HepG2 (cell line): ENCODE measurements at regions not wholly inside any gene's neighbourhood (a gene's known extent, or its start where the extent isn't known, plus 50 kb on each side); places are given as distances from the start of the nearest gene placed in this dataset.

ENCODE experiments used
- ATAC-seq: fragments of 200-7000 bp; cut with Tn5 transposase; 3 replicates; pipeline ENCODE4 v1.9.1; 2020; ENCODE audit warnings: mild to moderate bottlenecking, moderate library complexity
- BruUV-seq: library from RNA; stranded (reverse); fragments of 400-500 nt; replicated peaks from 2 replicates; lab custom pipeline; 2021; lab: Mats Ljungman, UMichigan
- CTCF ChIA-PET: fragments of 300-600 bp; formaldehyde crosslinking; extraction: SDS; loops from one replicate; lab custom pipeline; 2021; ENCODE audit warnings: low total read pairs, inconsistent platforms, low intra/inter-chr PET ratio; lab: Yijun Ruan, JAX
- POLR2A ChIA-PET: fragments of 350-600 bp; sonication (Branson Sonifier 250); formaldehyde crosslinking; loops from one replicate; lab custom pipeline; 2020; ENCODE audit warnings: antibody characterized with exemption, inconsistent platforms; lab: Yijun Ruan, JAX
- DNase-seq: peaks from one replicate; pipeline ENCODE4 v3.0.0-alpha.2; 2015; ENCODE audit warnings: low spot score
- FAIRE-seq: peaks from 3 replicates; lab custom pipeline; 2011; peaks lifted over from hg19 to GRCh38; lab: Jason Lieb, UNC
- H2AFZ ChIP-seq: one replicate; pipeline ENCODE4 v1.6.1; 2011; ENCODE audit warnings: low read length, inconsistent platforms
- H3K27ac ChIP-seq: fragments of 300-600 bp; 3 replicates; pipeline ENCODE4 v1.8.0; 2011; ENCODE audit warnings: mixed run types, mild to moderate bottlenecking, mixed read lengths, low read length, inconsistent platforms; ENCODE audit not compliant: insufficient read depth; ENCODE audit errors: extremely low read length
- H3K27me3 ChIP-seq, 2 experiments: fragments of 200-600 bp in 1 of 2; 2 replicates in 1 of 2; 3 replicates in 1 of 2; pipeline versions ENCODE4 v1.6.0 to v1.8.0; 2011; ENCODE audit warnings: low read length in 2 of 2, mild to moderate bottlenecking in 2 of 2, moderate library complexity in 2 of 2, inconsistent platforms in 1 of 2; ENCODE audit not compliant: insufficient read depth in 2 of 2, control insufficient read depth in 1 of 2
- H3K36me3 ChIP-seq, 2 experiments: fragments of 200-600 bp in 1 of 2; replicated peaks in 1 of 2; 2 replicates in 1 of 2; 3 replicates in 1 of 2; pipeline versions ENCODE4 v1.5.1 to v1.8.0; 2011; ENCODE audit warnings: low read length in 2 of 2, inconsistent platforms in 1 of 2; ENCODE audit not compliant: insufficient read depth in 2 of 2, control insufficient read depth in 1 of 2
- H3K4me1 ChIP-seq: 2 replicates; pipeline ENCODE4 v1.5.1; 2012; ENCODE audit warnings: low read length, inconsistent platforms; ENCODE audit not compliant: insufficient read depth
- H3K4me2 ChIP-seq: 2 replicates; pipeline ENCODE4 v1.6.0; 2011; ENCODE audit warnings: low read depth, low read length, inconsistent platforms
- H3K4me3 ChIP-seq, 3 experiments: fragments of 200-600 bp in 1 of 3; sonication (generic), shearing (Covaris generic) in 1 of 3; replicated peaks in 1 of 3; 2 replicates each; pipeline ENCODE4 v1.5.1; 2011 to 2016; ENCODE audit warnings: low read length in 3 of 3, inconsistent platforms in 2 of 3, low read depth in 2 of 3, mild to moderate bottlenecking in 2 of 3, control low read depth in 1 of 3, mixed read lengths in 1 of 3; ENCODE audit not compliant: insufficient read depth in 1 of 3
- H3K79me2 ChIP-seq: one replicate; pipeline ENCODE4 v1.6.1; 2011; ENCODE audit warnings: low read length, inconsistent platforms; ENCODE audit not compliant: insufficient read depth
- H3K9ac ChIP-seq: 2 replicates; pipeline ENCODE4 v1.6.0; 2011; ENCODE audit warnings: mild to moderate bottlenecking, low read depth, low read length, inconsistent platforms; ENCODE audit not compliant: insufficient read depth
- H3K9me3 ChIP-seq: 2 replicates; pipeline ENCODE4 v1.5.1; 2012; ENCODE audit warnings: mild to moderate bottlenecking, low read length
- H4K20me1 ChIP-seq: 2 replicates; pipeline ENCODE4 v1.6.0; 2011; ENCODE audit warnings: inconsistent platforms, mild to moderate bottlenecking, low read length, moderate library complexity; ENCODE audit not compliant: insufficient read depth
- ARID4A ChIP-seq: sonication (generic); formaldehyde crosslinking; IDR thresholded peaks from 2 replicates; pipeline ENCODE4 v1.5.0; 2020; ENCODE audit warnings: mild to moderate bottlenecking, missing genetic modification reagents, borderline replicate concordance
- BHLHE40 ChIP-seq: IDR thresholded peaks from 2 replicates; pipeline ENCODE4 v1.6.1; 2011; ENCODE audit warnings: low read length, improper control_type of control experiment
- FIP1L1 ChIP-seq: fragments of 200-400 bp; formaldehyde crosslinking; IDR thresholded peaks from 2 replicates; pipeline ENCODE4 v1.6.1; 2018; ENCODE audit warnings: low read depth, mild to moderate bottlenecking, low read length, moderate library complexity, borderline replicate concordance; ENCODE audit not compliant: insufficient read depth
- MEF2D ChIP-seq: sonication (generic); formaldehyde crosslinking; IDR thresholded peaks from 2 replicates; pipeline ENCODE4 v1.5.1; 2020; ENCODE audit warnings: mild to moderate bottlenecking, missing genetic modification reagents
- NCOA5 ChIP-seq: sonication (generic); formaldehyde crosslinking; IDR thresholded peaks from 2 replicates; pipeline ENCODE4 v1.4.0; 2020; ENCODE audit warnings: missing genetic modification reagents
- NR2C2 ChIP-seq: sonication (generic); formaldehyde crosslinking; IDR thresholded peaks from 2 replicates; pipeline ENCODE4 v1.4.0; 2020; ENCODE audit warnings: missing genetic modification reagents, mild to moderate bottlenecking, moderate library complexity, borderline replicate concordance
- PHF20 ChIP-seq: sonication (generic); formaldehyde crosslinking; IDR thresholded peaks from 2 replicates; pipeline ENCODE4 v1.5.0; 2020; ENCODE audit warnings: mild to moderate bottlenecking, missing genetic modification reagents
- ZNF251 ChIP-seq: sonication (generic); formaldehyde crosslinking; IDR thresholded peaks from 2 replicates; pipeline ENCODE4 v1.9.0; 2021; ENCODE audit warnings: mild to moderate bottlenecking, missing genetic modification reagents
- ZNF616 ChIP-seq: sonication (generic); formaldehyde crosslinking; IDR thresholded peaks from 2 replicates; pipeline ENCODE4 v1.5.0; 2020; ENCODE audit warnings: low read depth, mild to moderate bottlenecking, missing genetic modification reagents
- WGBS: methylation state at CpG from one replicate; pipeline ENCODE4 v1.1.6; 2017; ENCODE audit warnings: low lambda C conversion rate; 5-methylcytosine and 5-hydroxymethylcytosine counted together
- in situ Hi-C: cut with HindIII; loops from 2 replicates; pipeline ENCODE4 v1.10.0; 2017; ENCODE audit warnings: low pct_unique_long_range_greater_than_20kb; ENCODE audit not compliant: extremely low pct_ligation_motif_present
- intact Hi-C: fragments of 100-400 bp; cut with micrococcal nuclease; formaldehyde crosslinking; loops from one replicate; pipeline ENCODE4 v1.10.0; 2022; ENCODE audit not compliant: unreplicated experiment
- TF ChIP-seq, protein P1 (sequence below): sonication (generic); formaldehyde crosslinking; IDR thresholded peaks from 2 replicates; pipeline ENCODE4 v1.9.0; 2021; ENCODE audit warnings: mild to moderate bottlenecking, missing genetic modification reagents

GRCh38 chr6:106773996-106774629, 144.7 kb downstream of the QRSL1 start:
- no peaks in the 10 kb centered on the region for H3K4me1 ChIP-seq
- in situ Hi-C loops = no loop called here
- no peaks in the 10 kb centered on the region for H3K36me3 ChIP-seq
- H3K27ac ChIP-seq = no peak overlapping the region
- H3K27me3 ChIP-seq = no peaks in the 10 kb centered on the region
- CTCF ChIA-PET = no interaction called here
- intact Hi-C loops = no loop called here
- no peak for TF ChIP-seq ZNF616 (CRISPR knock-in tag)
- no peak for TF ChIP-seq ARID4A (CRISPR knock-in tag)
- TF ChIP-seq, protein P1, sequence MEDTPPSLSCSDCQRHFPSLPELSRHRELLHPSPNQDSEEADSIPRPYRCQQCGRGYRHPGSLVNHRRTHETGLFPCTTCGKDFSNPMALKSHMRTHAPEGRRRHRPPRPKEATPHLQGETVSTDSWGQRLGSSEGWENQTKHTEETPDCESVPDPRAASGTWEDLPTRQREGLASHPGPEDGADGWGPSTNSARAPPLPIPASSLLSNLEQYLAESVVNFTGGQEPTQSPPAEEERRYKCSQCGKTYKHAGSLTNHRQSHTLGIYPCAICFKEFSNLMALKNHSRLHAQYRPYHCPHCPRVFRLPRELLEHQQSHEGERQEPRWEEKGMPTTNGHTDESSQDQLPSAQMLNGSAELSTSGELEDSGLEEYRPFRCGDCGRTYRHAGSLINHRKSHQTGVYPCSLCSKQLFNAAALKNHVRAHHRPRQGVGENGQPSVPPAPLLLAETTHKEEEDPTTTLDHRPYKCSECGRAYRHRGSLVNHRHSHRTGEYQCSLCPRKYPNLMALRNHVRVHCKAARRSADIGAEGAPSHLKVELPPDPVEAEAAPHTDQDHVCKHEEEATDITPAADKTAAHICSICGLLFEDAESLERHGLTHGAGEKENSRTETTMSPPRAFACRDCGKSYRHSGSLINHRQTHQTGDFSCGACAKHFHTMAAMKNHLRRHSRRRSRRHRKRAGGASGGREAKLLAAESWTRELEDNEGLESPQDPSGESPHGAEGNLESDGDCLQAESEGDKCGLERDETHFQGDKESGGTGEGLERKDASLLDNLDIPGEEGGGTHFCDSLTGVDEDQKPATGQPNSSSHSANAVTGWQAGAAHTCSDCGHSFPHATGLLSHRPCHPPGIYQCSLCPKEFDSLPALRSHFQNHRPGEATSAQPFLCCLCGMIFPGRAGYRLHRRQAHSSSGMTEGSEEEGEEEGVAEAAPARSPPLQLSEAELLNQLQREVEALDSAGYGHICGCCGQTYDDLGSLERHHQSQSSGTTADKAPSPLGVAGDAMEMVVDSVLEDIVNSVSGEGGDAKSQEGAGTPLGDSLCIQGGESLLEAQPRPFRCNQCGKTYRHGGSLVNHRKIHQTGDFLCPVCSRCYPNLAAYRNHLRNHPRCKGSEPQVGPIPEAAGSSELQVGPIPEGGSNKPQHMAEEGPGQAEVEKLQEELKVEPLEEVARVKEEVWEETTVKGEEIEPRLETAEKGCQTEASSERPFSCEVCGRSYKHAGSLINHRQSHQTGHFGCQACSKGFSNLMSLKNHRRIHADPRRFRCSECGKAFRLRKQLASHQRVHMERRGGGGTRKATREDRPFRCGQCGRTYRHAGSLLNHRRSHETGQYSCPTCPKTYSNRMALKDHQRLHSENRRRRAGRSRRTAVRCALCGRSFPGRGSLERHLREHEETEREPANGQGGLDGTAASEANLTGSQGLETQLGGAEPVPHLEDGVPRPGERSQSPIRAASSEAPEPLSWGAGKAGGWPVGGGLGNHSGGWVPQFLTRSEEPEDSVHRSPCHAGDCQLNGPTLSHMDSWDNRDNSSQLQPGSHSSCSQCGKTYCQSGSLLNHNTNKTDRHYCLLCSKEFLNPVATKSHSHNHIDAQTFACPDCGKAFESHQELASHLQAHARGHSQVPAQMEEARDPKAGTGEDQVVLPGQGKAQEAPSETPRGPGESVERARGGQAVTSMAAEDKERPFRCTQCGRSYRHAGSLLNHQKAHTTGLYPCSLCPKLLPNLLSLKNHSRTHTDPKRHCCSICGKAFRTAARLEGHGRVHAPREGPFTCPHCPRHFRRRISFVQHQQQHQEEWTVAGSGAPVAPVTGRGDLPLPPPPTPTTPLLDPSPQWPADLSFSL (CRISPR knock-in tag) = no peak
- no peak for TF ChIP-seq ZNF251
- no peak for TF ChIP-seq NR2C2
- TF ChIP-seq MEF2D (CRISPR knock-in tag) = no peak
- no peak for TF ChIP-seq FIP1L1
- no peak for TF ChIP-seq PHF20 (CRISPR knock-in tag)
- no peak for TF ChIP-seq NCOA5 (CRISPR knock-in tag)
- no peak for TF ChIP-seq BHLHE40
- TF ChIP-seq, all 625 proteins: peak for 0
- no peak overlapping the region for H3K4me2 ChIP-seq
- 90% methylated on average over 8 of the region's 8 CpGs for WGBS
- BruUV-seq = no TSS peak
- no peak overlapping the region for H3K4me3 ChIP-seq
- H2AFZ ChIP-seq = no peak overlapping the region
- no peak overlapping the region for H3K9ac ChIP-seq
- H3K79me2 ChIP-seq = no peaks in the 10 kb centered on the region
- DNase-seq = no peak
- H3K9me3 ChIP-seq = peaks cover 11% of the 10 kb centered on the region
- FAIRE-seq = no peak
- no peaks in the 10 kb centered on the region for H4K20me1 ChIP-seq
- POLR2A ChIA-PET = no interaction called here
- no peak for ATAC-seq
